GM12891 (cell line): ENCODE measurements at regions not wholly inside any gene's neighbourhood (a gene's known extent, or its start where the extent isn't known, plus 50 kb on each side); places are given as distances from the start of the nearest gene placed in this dataset.

ENCODE experiments used
- PAX5 ChIP-seq: IDR thresholded peaks from 2 replicates; pipeline ENCODE4 v1.6.1; 2011; ENCODE audit warnings: low read length, moderate library complexity, mild to moderate bottlenecking; ENCODE audit not compliant: insufficient read depth, severe bottlenecking
- POLR2A ChIP-seq: IDR thresholded peaks from 2 replicates; pipeline ENCODE4 v1.6.1; 2011; ENCODE audit warnings: low read depth, low read length, control low read depth
- POLR2AphosphoS5 ChIP-seq: IDR thresholded peaks from 2 replicates; pipeline ENCODE4 v1.6.1; 2011; ENCODE audit warnings: low read depth, low read length, control low read depth
- POU2F2 ChIP-seq: IDR thresholded peaks from 2 replicates; pipeline ENCODE4 v1.6.1; 2011; ENCODE audit warnings: low read depth, mild to moderate bottlenecking, control low read depth, low read length, moderate library complexity
- SPI1 ChIP-seq: IDR thresholded peaks from 2 replicates; pipeline ENCODE4 v1.6.1; 2011; ENCODE audit warnings: low read depth, low read length, control low read depth
- TAF1 ChIP-seq: IDR thresholded peaks from 2 replicates; pipeline ENCODE4 v1.6.1; 2011; ENCODE audit warnings: low read depth, low read length, control low read depth

GRCh38 chr9:129557192-129558036, 63.5 kb downstream of the C9orf50 start:
- TF ChIP-seq TAF1 (no peak), POLR2AphosphoS5 (no peak), POLR2A (no peak), PAX5 (no peak), POU2F2 (no peak), SPI1 (no peak)
